ENCODE measurements at regions not wholly inside any gene's neighbourhood (a gene's known extent, or its start where the extent isn't known, plus 50 kb on each side); places are given as distances from the start of the nearest gene placed in this dataset.

DNA sequence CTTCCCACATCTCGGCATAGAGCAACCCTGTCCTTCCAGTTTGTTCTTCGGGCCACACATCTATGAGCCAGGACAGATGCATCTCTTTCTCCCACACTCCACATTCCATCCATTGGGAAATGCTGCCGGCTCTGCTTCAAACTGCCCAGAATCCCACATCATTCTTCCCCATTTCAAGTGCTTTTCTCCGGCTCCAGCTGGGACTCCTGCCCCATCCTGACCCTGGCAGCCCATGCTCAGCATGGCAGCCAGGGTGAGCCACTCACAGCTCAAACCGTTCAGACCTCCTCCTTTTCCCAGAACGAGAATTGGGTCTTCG is 132.8 kb upstream of the SDK2 start:
- no peak for TF ChIP-seq CTCF (IDR thresholded peaks at IDR 0.05)
- TF ChIP-seq EZH2 (IDR thresholded peaks at IDR 0.05): no peak

Data from neural progenitor cell (in vitro differentiated cells).